DOHH2 (cell line): ENCODE measurements at regions not wholly inside any gene's neighbourhood (a gene's known extent, or its start where the extent isn't known, plus 50 kb on each side); places are given as distances from the start of the nearest gene placed in this dataset.
"Not testable (repeated sequence)": the region's sequence is repeated elsewhere in the genome, so short reads cannot be mapped to it uniquely, and the experiment has no call there.

Source experiments
- CTCF ChIP-seq: fragments of 200-600 bp; sonication (generic); IDR thresholded peaks from one replicate; pipeline ENCODE4 v1.5.1; 2014; ENCODE audit warnings: antibody characterized with exemption, mild to moderate bottlenecking, low read depth, low read length; ENCODE audit not compliant: poor library complexity, severe bottlenecking
- EZH2phosphoT487 ChIP-seq: fragments of 200-600 bp; sonication (generic); IDR thresholded peaks from 2 replicates; pipeline ENCODE4 v1.6.1; 2017; ENCODE audit warnings: borderline replicate concordance, mild to moderate bottlenecking, antibody characterized with exemption, low read length, moderate library complexity, mixed read lengths

GRCh38 chr7:113563257-113563656 lies 355.6 kb downstream of the PPP1R3A start:
- not testable (repeated sequence) for TF ChIP-seq CTCF, EZH2phosphoT487
